ENCODE measurements at regions not wholly inside any gene's neighbourhood (a gene's known extent, or its start where the extent isn't known, plus 50 kb on each side); places are given as distances from the start of the nearest gene placed in this dataset.

DNA sequence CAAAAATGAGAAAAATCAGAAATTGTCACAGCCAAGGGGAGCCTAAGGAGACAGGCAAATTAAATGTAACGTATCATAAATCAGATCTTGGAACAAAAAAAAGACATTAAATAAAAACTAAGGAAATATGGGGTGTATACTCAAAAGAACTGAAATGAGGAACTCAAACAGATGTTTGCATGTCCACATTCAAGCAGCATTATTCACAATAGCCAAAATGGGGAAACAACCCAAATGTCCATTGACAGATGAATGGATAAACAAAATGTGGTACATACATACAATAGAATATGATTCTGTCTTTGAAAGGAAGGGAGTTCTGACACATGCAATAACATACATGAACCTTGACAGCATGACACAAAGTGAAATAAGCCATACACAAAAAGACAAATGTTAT, 155.8 kb upstream of the KLF7 start:
- TF ChIP-seq BMI1 (IDR thresholded peaks at IDR 0.05; ENCODE audit: borderline replicate concordance) (no peak), IRF4 (IDR thresholded peaks at IDR 0.05; ENCODE audit: low read depth, low read length) (no peak), SPI1 (IDR thresholded peaks at IDR 0.05; ENCODE audit: borderline replicate concordance, insufficient read depth, low read depth, low read length) (peak; percentile 46; the same call in 1 of the 2 replicates), ZNF384 (IDR thresholded peaks at IDR 0.05; ENCODE audit: borderline replicate concordance, low read depth, low read length) (no peak), MTA3 (IDR thresholded peaks at IDR 0.05; ENCODE audit: borderline replicate concordance, low read length) (no peak), MEF2B (IDR thresholded peaks at IDR 0.05; ENCODE audit: partially characterized antibody, poor library complexity, severe bottlenecking) (no peak), ZNF274 (IDR thresholded peaks at IDR 0.05; ENCODE audit: insufficient read depth, insufficient read length) (no peak), CHD2 (IDR thresholded peaks at IDR 0.05; ENCODE audit: borderline replicate concordance, low read depth, low read length) (no peak)
- TF ChIP-seq, protein P1, sequence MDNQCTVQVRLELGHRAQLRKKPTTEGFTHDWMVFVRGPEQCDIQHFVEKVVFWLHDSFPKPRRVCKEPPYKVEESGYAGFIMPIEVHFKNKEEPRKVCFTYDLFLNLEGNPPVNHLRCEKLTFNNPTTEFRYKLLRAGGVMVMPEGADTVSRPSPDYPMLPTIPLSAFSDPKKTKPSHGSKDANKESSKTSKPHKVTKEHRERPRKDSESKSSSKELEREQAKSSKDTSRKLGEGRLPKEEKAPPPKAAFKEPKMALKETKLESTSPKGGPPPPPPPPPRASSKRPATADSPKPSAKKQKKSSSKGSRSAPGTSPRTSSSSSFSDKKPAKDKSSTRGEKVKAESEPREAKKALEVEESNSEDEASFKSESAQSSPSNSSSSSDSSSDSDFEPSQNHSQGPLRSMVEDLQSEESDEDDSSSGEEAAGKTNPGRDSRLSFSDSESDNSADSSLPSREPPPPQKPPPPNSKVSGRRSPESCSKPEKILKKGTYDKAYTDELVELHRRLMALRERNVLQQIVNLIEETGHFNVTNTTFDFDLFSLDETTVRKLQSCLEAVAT (IDR thresholded peaks at IDR 0.05) = no peak
- Histone ChIP-seq H3K27ac (ENCODE audit: control insufficient read depth, insufficient read depth) (no peak overlapping the region), H3K36me3 (ENCODE audit: control insufficient read depth in 2 of 2, insufficient read depth in 2 of 2, low read length in 1 of 2) (no peaks in the 10 kb centered on the region), H3K9me3 (replicated peaks; ENCODE audit: control insufficient read depth, insufficient read depth, low read length) (no peaks in the 10 kb centered on the region), H3K4me3 (no peak overlapping the region), H3K4me2 (ENCODE audit: control insufficient read depth, insufficient read depth) (no peak overlapping the region), H3K27me3 (replicated peaks in 1 of 2; ENCODE audit: control insufficient read depth in 2 of 2, insufficient read depth in 2 of 2, low read length in 1 of 2) (no peaks in the 10 kb centered on the region), H3K79me2 (ENCODE audit: control insufficient read depth, insufficient read depth, low read length) (no peaks in the 10 kb centered on the region), H3K4me1 (ENCODE audit: control insufficient read depth, insufficient read depth, low read length) (no peaks in the 10 kb centered on the region), H2AFZ (ENCODE audit: control insufficient read depth, low read depth, low read length) (no peak overlapping the region), H4K20me1 (ENCODE audit: control insufficient read depth, insufficient read depth) (no peaks in the 10 kb centered on the region), H3K9ac (ENCODE audit: control insufficient read depth, insufficient read depth, low read length) (no peak overlapping the region)
- ATAC-seq = no peak
- no peak for FAIRE-seq
- WGBS (ENCODE audit: insufficient coverage, insufficient replicate concordance, low lambda C conversion rate, missing lambda C conversion rate) = 53% methylated on average over 1 of the region's 1 CpG
- intact Hi-C loops (cut with micrococcal nuclease; ENCODE audit: unreplicated experiment) (no loop called here), in situ Hi-C loops (cut with MboI) (no loop called here)
- BruUV-seq (replicated peaks) = no TSS peak
- ChIA-PET RAD21 (ENCODE audit: unreplicated experiment) (no interaction called here), POLR2A (no interaction called here), CTCF (no interaction called here), SMC1A (ENCODE audit: uncharacterized antibody, unreplicated experiment) (no interaction called here)
- no peak for DNase-seq (ENCODE audit: low read depth, low spot score)

All from GM12878 (cell line).